ENCODE measurements at regions not wholly inside any gene's neighbourhood (a gene's known extent, or its start where the extent isn't known, plus 50 kb on each side); places are given as distances from the start of the nearest gene placed in this dataset.

DNA sequence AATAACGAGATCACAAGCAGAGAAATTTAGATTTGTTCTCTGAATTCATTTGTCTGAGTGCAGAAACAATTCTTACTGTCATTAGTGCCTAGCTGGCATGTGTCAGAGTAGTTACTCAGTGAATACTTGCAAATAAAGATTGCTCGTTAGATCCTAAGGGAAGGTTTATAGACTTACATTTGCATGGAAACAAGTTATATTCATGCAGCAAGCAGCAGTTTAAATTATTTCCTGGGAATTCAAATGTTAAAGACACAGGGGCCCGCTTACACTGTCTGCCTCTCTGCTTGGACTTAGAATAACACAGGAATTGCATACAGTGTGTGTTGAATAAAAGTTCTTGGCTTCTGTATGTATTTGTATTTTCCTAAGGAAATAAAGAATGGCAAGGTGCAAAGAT, 680.6 kb upstream of the NECTIN3 start:
- DNase-seq (no peak), ATAC-seq (no peak)
- Mint-ChIP-seq H3K4me1 (no peaks in the 10 kb centered on the region), H3K27me3 (no peaks in the 10 kb centered on the region), H3K27ac (no peak overlapping the region), H3K9me3 (no peaks in the 10 kb centered on the region), H3K36me3 (ENCODE audit: low read depth) (no peaks in the 10 kb centered on the region), H3K4me3 (no peak overlapping the region)

DNA sequence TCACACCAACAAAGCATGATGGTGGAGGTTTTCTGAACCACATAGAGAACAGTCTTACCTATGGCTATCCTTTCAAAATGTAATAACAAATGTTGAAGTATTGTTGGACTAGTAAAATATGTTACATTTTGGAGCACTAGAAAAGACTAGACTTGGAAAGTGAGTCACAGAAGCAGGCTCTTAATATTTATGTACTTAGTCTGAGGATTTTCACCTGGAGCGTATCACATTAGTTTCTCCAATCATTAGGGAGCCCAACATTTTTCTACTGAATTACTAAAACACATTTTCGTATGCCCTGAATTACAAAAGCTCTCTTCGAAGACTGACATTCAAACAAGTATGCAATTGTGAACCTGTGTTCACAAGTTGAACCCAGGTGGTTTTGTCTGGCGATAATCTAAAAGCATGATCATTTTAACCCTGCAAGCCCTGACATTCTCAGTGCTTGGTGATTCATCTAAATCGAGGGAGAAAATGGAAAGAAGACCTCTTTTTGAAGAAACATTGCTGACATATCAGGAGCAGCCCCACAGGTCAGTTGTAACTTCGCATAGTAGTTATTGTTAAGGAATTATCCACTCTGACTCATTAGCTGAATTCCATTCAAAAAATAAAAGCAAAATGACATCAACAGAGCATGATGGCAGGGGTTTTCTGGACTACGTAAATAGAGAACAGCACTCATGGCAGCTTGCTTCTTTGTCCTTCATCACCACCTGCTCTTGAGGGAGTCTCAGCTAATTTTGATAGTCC, 679.8 kb upstream of the NECTIN3 start:
- no peak for ATAC-seq
- H3K27me3 Mint-ChIP-seq = no peaks in the 10 kb centered on the region
- no peak overlapping the region for H3K4me3 Mint-ChIP-seq
- no peak for DNase-seq
- H3K4me1 Mint-ChIP-seq = no peaks in the 10 kb centered on the region
- no peak overlapping the region for H3K27ac Mint-ChIP-seq
- H3K36me3 Mint-ChIP-seq (ENCODE audit: low read depth) = no peaks in the 10 kb centered on the region
- no peaks in the 10 kb centered on the region for H3K9me3 Mint-ChIP-seq

DNA sequence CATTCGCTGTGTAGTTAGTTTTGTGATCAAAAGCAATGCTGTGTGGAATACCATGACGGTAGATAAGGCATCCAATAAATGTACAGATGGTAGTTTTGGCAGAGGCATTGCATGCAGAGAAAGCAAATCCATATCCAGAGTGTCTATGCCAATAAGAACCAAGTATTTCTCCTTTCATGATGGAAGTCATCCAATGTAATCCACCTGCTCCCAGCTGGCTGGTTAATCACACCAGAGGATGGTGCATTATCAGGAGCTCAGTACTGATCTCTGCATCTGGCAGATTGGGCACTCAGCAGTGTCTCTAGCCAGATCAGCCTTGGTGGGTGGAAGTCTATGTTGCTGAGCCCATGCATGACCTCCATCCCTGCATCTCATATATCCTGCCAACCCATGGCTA, 677.7 kb upstream of the NECTIN3 start:
- no peak overlapping the region for H3K27ac Mint-ChIP-seq
- DNase-seq = no peak
- no peak for ATAC-seq
- H3K27me3 Mint-ChIP-seq = no peaks in the 10 kb centered on the region
- no peaks in the 10 kb centered on the region for H3K9me3 Mint-ChIP-seq
- no peak overlapping the region for H3K4me3 Mint-ChIP-seq
- H3K36me3 Mint-ChIP-seq (ENCODE audit: low read depth) = no peaks in the 10 kb centered on the region
- no peaks in the 10 kb centered on the region for H3K4me1 Mint-ChIP-seq

DNA sequence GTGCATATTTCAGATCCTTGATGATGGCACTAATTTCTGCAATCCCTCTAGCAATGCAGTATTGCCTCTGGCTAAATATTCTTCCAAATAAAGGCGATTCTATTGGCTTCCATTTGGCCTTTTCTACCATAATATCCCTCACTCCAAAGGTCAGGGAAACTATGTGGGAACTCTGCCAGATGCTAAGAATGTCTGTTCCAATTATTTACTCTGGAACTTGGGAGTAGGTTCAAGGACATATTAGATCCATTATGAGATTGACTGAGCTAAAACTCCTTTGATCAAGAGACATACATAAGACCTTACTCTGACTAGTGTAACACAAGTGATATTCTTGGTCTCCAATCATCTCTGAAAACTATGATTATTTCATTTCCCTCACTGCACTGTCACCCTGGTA, 674.5 kb upstream of the NECTIN3 start:
- no peak for ATAC-seq
- Mint-ChIP-seq H3K27me3 (no peaks in the 10 kb centered on the region), H3K9me3 (peaks cover 15% of the 10 kb centered on the region), H3K4me1 (no peaks in the 10 kb centered on the region), H3K27ac (no peak overlapping the region), H3K36me3 (ENCODE audit: low read depth) (peaks cover 1% of the 10 kb centered on the region), H3K4me3 (no peak overlapping the region)
- DNase-seq = no peak

DNA sequence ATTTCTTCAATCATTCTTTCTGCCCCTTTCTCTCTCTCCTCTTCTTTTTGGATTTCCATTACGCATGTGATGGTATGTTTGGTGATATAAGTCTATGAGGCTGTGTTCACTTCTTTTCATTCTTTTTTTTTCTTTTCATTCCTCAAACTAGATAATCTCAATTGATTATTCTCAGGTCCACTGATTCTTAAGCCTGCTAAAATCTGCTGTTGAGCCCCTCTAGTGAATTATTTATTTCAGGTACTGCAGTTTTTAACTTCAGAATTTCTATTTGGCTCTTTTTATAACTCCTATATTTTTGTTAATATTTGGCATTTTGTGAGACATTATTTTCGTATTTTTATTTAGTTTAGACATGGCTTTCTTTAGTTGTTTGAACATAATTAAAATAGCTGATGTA, 671.3 kb upstream of the NECTIN3 start:
- Mint-ChIP-seq H3K4me1 (no peaks in the 10 kb centered on the region), H3K27ac (no peak overlapping the region), H3K27me3 (no peaks in the 10 kb centered on the region), H3K36me3 (ENCODE audit: low read depth) (peaks cover 1% of the 10 kb centered on the region), H3K9me3 (peaks cover 15% of the 10 kb centered on the region), H3K4me3 (no peak overlapping the region)
- no peak for ATAC-seq
- DNase-seq = no peak

DNA sequence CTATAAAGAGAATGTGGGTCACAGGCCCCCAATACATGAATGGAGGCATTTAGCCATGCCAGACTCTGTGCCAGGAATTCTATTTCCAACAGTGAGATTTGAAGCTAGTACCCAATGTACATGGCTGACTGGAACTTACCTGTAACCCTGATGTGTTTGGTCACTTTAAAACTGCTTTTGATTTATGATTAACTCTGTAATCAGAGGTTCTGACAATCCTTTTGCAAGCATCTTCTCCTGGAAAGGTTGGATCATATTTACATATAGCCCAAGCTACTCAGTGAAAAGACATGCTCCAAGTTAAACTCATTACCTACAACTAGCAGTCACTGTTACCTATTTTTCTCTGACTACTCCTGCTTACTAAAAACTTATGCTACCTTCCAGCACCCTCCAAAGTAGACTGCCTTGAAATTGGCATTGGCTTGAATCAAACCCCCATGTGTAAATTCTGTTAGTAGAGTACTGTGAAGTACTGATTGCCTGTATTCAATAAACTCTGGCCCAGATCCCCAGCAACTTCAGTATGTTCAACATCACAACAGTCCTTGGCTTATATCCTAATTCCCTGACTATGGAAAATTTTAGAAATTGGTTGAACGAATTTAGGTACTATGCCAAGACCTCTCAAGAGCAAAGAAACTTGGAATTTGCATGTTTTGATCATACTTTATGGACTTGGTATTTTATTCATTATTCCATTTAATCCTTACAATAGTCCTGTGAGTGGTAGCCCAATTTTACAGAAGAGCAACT, 665.6 kb upstream of the NECTIN3 start:
- Mint-ChIP-seq H3K9me3 (peaks cover 8% of the 10 kb centered on the region), H3K4me1 (no peaks in the 10 kb centered on the region), H3K27me3 (no peaks in the 10 kb centered on the region), H3K4me3 (no peak overlapping the region), H3K36me3 (ENCODE audit: low read depth) (no peaks in the 10 kb centered on the region), H3K27ac (no peak overlapping the region)
- ATAC-seq (no peak), DNase-seq (no peak)

DNA sequence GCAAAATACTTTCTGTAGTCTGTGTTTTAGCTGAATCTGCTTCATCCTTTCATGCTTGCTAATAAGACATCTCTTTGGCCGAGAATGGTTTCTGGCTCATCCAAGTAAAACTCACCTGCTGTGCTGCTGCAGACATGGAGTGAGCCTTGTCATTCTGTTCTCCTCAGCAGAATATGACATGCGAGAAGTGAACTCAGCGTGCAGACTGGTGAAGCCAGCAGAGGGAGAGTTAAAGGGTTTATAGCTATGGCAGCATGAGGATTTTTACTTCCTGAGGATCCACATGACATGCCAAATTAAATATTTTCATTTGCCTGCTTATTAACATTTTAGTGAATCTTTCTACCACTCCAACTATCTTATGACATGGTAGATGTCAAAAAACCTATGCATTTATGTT, 658.4 kb upstream of the NECTIN3 start:
- H3K9me3 Mint-ChIP-seq = no peaks in the 10 kb centered on the region
- no peak overlapping the region for H3K27ac Mint-ChIP-seq
- no peak for ATAC-seq
- no peaks in the 10 kb centered on the region for H3K4me1 Mint-ChIP-seq
- DNase-seq = no peak
- H3K4me3 Mint-ChIP-seq = no peak overlapping the region
- no peaks in the 10 kb centered on the region for H3K36me3 Mint-ChIP-seq (ENCODE audit: low read depth)
- H3K27me3 Mint-ChIP-seq = peaks cover 5% of the 10 kb centered on the region

DNA sequence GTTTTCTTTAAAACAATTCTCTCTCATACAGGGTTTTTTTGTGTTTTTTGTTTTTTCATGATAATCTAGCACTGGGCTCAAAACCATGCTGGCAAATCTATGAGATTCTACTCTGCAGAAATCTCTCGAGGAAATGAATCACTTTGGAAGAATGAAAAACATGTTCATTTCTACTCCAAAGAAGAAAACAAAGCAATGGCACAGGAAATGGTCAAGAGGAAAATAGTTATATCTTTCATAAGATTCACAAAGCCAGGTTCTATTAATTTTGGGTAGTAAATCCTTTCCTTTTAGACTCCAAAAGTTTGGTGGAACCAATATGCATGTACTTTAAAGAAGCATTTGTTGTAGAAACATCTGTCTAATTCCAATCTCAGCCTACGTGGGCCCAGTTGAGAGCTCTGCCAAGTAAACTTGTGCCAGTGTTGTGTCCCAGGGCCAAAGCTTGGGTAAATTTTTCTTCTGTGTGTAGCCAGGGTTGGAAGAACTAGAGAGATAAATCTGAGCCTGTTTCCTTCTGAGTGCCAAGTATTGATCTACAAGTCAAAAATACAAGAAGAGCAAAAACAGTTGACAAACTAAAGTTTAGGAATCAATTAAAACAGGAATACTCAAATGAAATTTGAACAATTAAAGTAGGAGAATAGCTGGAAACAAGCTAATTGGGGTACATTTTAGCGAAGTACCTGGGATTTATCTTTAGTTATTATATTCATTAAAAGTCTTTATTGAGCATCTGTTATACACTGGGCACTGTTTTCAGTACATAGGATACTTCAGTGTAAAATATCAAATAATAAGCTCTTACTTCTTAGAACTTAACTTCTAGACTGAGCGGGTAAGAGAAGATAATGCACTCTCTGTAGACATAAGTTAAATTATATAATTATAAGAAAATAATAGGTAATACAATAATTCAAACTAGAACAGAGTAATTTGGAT, 657.5 kb upstream of the NECTIN3 start:
- Mint-ChIP-seq H3K4me1 (no peaks in the 10 kb centered on the region), H3K27ac (no peak overlapping the region), H3K36me3 (ENCODE audit: low read depth) (no peaks in the 10 kb centered on the region), H3K27me3 (peaks cover 5% of the 10 kb centered on the region), H3K9me3 (no peaks in the 10 kb centered on the region), H3K4me3 (no peak overlapping the region)
- DNase-seq (no peak), ATAC-seq (no peak)

DNA sequence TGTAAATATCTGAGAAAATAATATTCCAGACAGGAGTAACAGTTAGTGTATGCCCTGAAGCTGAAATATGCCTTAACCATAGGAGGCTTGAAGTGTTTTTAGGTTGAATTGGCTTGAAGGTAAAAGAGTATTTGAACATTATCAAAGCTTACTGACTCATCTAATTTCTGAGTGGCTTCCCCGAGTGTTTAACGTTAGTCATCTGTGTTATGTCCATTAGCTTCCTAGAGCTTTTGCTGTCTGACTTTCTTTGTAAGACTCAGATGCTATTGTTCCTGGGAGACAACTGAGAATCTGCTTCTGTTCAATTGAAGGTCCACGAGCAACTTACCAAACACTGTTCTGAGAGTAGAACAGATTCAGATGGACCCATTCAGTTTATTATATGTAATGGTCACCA, 656.8 kb upstream of the NECTIN3 start:
- Mint-ChIP-seq H3K27me3 (peaks cover 5% of the 10 kb centered on the region), H3K4me1 (no peaks in the 10 kb centered on the region), H3K36me3 (ENCODE audit: low read depth) (no peaks in the 10 kb centered on the region), H3K9me3 (no peaks in the 10 kb centered on the region), H3K4me3 (no peak overlapping the region), H3K27ac (no peak overlapping the region)
- ATAC-seq = no peak
- no peak for DNase-seq

DNA sequence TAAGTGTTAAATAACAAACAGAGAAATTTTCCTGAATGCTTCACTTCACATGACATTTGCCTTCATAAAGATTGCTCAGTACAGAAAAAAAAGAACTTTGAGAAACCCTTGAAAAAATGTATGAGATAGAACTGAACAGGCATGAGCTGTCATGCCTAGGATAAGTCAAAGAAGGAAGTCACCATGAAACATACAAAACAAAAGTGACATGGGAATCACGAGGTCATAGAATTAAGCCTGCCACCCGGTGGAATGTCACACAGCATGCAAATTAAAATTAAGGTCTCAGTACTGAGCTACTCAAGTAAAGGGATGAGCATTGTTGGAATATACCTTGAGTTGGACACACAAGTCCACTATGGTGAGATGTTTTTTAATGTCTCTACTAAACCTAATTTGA, 652.5 kb upstream of the NECTIN3 start:
- H3K9me3 Mint-ChIP-seq = no peaks in the 10 kb centered on the region
- no peaks in the 10 kb centered on the region for H3K36me3 Mint-ChIP-seq (ENCODE audit: low read depth)
- H3K27ac Mint-ChIP-seq = no peak overlapping the region
- H3K4me1 Mint-ChIP-seq = peaks cover 2% of the 10 kb centered on the region
- no peaks in the 10 kb centered on the region for H3K27me3 Mint-ChIP-seq
- ATAC-seq (no peak), DNase-seq (no peak)
- no peak overlapping the region for H3K4me3 Mint-ChIP-seq

DNA sequence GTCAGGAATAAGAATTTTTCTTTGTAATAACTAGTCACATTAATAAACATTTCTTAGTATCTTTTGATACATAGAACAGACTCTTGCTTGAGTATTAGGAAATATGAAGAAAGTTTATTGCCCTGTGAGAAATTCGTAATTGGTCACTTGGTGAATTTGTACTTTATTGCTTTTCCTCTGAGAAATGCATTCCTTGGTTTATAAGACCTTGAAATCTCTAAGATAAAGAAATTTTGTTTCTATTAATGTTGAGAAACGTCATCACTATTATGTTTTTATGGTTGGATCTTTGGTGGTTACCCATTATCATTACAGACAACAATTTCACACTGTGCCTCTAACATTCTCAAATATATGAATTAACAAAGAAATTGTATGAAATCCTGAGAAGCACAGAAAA, 652.0 kb upstream of the NECTIN3 start:
- ATAC-seq = no peak
- Mint-ChIP-seq H3K36me3 (ENCODE audit: low read depth) (no peaks in the 10 kb centered on the region), H3K27me3 (no peaks in the 10 kb centered on the region)

DNA sequence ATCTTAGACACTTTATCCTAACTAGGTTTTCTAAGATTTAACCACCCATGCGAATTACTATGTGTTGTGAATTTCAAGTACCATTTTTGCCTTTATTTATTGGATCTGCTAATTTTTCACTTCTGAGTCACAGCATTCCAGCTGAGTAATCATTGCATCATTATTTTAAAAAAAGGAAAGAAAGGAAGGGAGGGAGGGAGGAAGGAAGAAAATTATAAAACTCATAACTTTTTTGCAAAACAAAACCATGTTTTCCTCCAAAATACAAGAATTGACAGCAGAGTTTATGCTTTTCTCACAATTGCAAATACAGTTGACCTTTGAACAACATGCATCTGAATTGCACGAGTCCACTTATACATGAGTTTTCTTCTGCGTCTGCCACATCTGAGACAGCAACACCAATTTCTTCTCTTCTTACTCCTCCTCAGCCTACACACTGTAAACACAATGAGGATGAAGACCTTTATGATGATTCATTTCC, 651.4 kb upstream of the NECTIN3 start:
- no peak for DNase-seq

More for the DNA sequence above, 652.0 kb upstream of the NECTIN3 start:
- no peak for DNase-seq
- H3K4me3 Mint-ChIP-seq = no peak overlapping the region
- H3K27ac Mint-ChIP-seq = no peak overlapping the region
- H3K4me1 Mint-ChIP-seq = peaks cover 2% of the 10 kb centered on the region
- H3K9me3 Mint-ChIP-seq = no peaks in the 10 kb centered on the region

DNA sequence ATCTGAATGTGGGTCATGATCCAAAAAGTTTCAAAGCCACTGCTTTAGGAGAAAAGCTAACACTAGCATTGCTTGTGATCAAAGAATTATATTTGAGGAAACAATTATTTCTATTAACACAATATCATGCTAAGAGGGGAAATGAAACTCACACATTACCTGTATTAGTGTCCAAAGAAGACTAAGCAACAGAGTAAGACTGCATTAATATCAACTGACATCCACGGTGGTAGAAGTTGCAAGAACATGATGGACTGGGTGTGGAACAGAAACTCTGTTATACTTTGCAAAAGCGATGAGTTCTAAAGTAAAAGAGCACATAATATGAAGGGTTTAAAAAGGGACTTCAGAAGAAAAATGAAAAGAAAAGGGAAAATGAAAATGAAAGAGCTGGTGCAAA, 648.3 kb upstream of the NECTIN3 start:
- H3K4me3 Mint-ChIP-seq = no peak overlapping the region
- H3K36me3 Mint-ChIP-seq (ENCODE audit: low read depth) = no peaks in the 10 kb centered on the region
- no peak for DNase-seq
- H3K27me3 Mint-ChIP-seq = no peaks in the 10 kb centered on the region
- peaks cover 2% of the 10 kb centered on the region for H3K4me1 Mint-ChIP-seq
- no peak for ATAC-seq
- no peaks in the 10 kb centered on the region for H3K9me3 Mint-ChIP-seq
- H3K27ac Mint-ChIP-seq = no peak overlapping the region

More for the DNA sequence above, 651.4 kb upstream of the NECTIN3 start:
- H3K36me3 Mint-ChIP-seq (ENCODE audit: low read depth) = no peaks in the 10 kb centered on the region
- H3K27me3 Mint-ChIP-seq = no peaks in the 10 kb centered on the region
- H3K4me3 Mint-ChIP-seq = no peak overlapping the region
- H3K9me3 Mint-ChIP-seq = no peaks in the 10 kb centered on the region
- no peak for ATAC-seq
- H3K4me1 Mint-ChIP-seq = peaks cover 2% of the 10 kb centered on the region
- H3K27ac Mint-ChIP-seq = no peak overlapping the region

DNA sequence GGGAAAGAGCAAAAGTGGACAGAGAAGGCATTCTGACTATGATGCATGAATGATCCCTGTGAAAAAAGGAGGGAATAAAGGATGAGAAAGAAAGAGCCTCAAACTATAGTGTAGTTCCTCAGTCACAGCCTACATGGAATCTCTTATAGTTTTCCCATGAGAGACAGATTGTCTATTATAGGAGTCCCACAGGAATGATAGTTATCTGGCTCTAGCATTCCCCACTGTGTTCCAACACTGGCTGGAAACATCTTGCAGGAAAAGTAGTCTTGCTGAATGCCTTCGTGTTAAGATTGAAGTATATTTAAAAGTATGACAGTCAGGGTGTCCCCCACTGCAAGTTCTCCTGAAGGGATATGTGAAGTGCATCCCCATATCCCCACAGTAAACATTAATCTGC, 641.5 kb upstream of the NECTIN3 start:
- DNase-seq (no peak), ATAC-seq (no peak)
- H3K36me3 Mint-ChIP-seq (ENCODE audit: low read depth) = no peaks in the 10 kb centered on the region
- no peaks in the 10 kb centered on the region for H3K4me1 Mint-ChIP-seq
- no peak overlapping the region for H3K4me3 Mint-ChIP-seq
- no peaks in the 10 kb centered on the region for H3K27me3 Mint-ChIP-seq
- no peaks in the 10 kb centered on the region for H3K9me3 Mint-ChIP-seq
- no peak overlapping the region for H3K27ac Mint-ChIP-seq

Data from activated naive CD8-positive, alpha-beta T cell treated with anti-CD3 and anti-CD28 coated beads, Interleukin-2, amount 50 U/mL, for 24 hours (primary cell).